ENCODE measurements at regions not wholly inside any gene's neighbourhood (a gene's known extent, or its start where the extent isn't known, plus 50 kb on each side); places are given as distances from the start of the nearest gene placed in this dataset.

DNA sequence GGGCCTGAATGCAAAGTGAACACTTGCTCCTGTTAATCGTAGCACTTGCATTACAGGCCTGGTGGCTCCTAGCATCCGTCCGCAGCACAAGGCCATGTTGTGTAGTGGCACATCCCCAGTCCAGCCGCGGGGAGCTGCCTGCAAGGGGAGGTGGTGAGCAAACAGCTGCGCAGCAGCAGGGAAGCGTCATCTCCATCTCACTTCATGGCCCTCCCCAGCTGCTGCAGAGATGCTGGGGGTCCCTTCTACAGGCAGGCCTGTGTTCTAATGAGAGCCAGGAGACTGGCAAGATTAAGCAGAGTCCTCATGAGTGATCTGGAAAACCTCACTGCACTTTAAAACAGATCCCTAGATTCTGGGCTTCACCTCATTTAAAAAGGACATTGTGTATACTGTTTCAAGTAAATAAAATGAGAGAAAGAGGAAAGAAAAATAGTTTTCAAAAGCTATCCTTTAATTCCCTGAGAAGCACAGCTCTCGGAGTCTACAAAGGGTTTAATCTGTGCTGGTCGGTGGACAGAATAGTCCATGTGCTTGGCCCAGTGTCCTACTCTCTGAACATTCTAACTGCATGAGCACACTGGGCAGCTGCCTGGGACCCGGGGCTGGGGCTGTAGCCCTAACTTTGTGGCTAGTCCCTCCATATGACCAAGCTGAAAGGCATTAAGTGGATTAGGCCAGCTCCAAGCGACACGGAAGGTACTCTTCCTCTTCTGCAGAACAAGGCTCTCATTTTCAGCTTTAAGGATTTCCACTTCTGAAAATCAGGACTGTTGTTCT is 125.8 kb downstream of the LY86 start:
- H3K27me3 ChIP-seq (replicated peaks; ENCODE audit: control insufficient read depth, insufficient read depth, low read length, poor library complexity, severe bottlenecking) = no peaks in the 10 kb centered on the region
- DNase-seq = no peak
- no peaks in the 10 kb centered on the region for H3K9me3 ChIP-seq (ENCODE audit: control insufficient read depth, low read length)
- no peak overlapping the region for H3K27ac ChIP-seq (ENCODE audit: insufficient read depth, low read length, poor library complexity, severe bottlenecking)
- H3K4me1 ChIP-seq (ENCODE audit: control insufficient read depth, insufficient read depth, low read length, poor library complexity, severe bottlenecking) = no peaks in the 10 kb centered on the region
- H3K36me3 ChIP-seq (ENCODE audit: control insufficient read depth, insufficient read depth, low read length) = no peaks in the 10 kb centered on the region
- no peak overlapping the region for H3K4me3 ChIP-seq (ENCODE audit: insufficient read depth, low read depth, low read length, poor library complexity, severe bottlenecking)

GRCh38 chr6:6714953-6715352 is 126.4 kb downstream of the LY86 start:
- H3K27me3 ChIP-seq (replicated peaks; ENCODE audit: control insufficient read depth, insufficient read depth, low read length, poor library complexity, severe bottlenecking) = no peaks in the 10 kb centered on the region
- H3K36me3 ChIP-seq (ENCODE audit: control insufficient read depth, insufficient read depth, low read length) = no peaks in the 10 kb centered on the region
- no peaks in the 10 kb centered on the region for H3K4me1 ChIP-seq (ENCODE audit: control insufficient read depth, insufficient read depth, low read length, poor library complexity, severe bottlenecking)
- no peaks in the 10 kb centered on the region for H3K9me3 ChIP-seq (ENCODE audit: control insufficient read depth, low read length)
- H3K4me3 ChIP-seq (ENCODE audit: insufficient read depth, low read depth, low read length, poor library complexity, severe bottlenecking) = no peak overlapping the region
- no peak for DNase-seq
- no peak overlapping the region for H3K27ac ChIP-seq (ENCODE audit: insufficient read depth, low read length, poor library complexity, severe bottlenecking)

DNA sequence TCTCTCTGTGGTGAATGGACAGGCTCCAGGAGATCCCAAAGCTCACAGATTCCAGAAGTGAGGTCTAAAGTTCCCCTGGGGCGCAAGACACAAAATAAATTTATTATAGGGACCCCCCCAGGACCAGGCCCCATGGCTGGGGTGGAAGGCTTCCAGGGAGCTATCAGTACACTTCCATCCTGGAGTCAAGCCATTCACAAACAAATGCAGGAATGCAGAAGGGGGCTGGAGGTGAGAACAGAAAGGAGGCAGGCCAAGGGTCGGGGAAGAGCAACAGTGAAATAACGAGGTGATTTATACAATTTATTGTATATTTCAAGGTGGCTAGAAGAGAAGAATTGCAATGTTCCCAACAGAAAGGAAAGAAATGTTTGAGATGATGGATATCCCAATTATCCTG is 126.9 kb downstream of the LY86 start:
- DNase-seq = no peak
- Histone ChIP-seq H3K4me1 (ENCODE audit: control insufficient read depth, insufficient read depth, low read length, poor library complexity, severe bottlenecking) (no peaks in the 10 kb centered on the region), H3K36me3 (ENCODE audit: control insufficient read depth, insufficient read depth, low read length) (no peaks in the 10 kb centered on the region), H3K27me3 (replicated peaks; ENCODE audit: control insufficient read depth, insufficient read depth, low read length, poor library complexity, severe bottlenecking) (no peaks in the 10 kb centered on the region), H3K9me3 (ENCODE audit: control insufficient read depth, low read length) (no peaks in the 10 kb centered on the region), H3K27ac (ENCODE audit: insufficient read depth, low read length, poor library complexity, severe bottlenecking) (no peak overlapping the region), H3K4me3 (ENCODE audit: insufficient read depth, low read depth, low read length, poor library complexity, severe bottlenecking) (no peak overlapping the region)

GRCh38 chr6:6716998-6717763 is 128.7 kb downstream of the LY86 start:
- Histone ChIP-seq H3K27ac (ENCODE audit: insufficient read depth, low read length, poor library complexity, severe bottlenecking) (no peak overlapping the region), H3K4me1 (ENCODE audit: control insufficient read depth, insufficient read depth, low read length, poor library complexity, severe bottlenecking) (no peaks in the 10 kb centered on the region), H3K27me3 (replicated peaks; ENCODE audit: control insufficient read depth, insufficient read depth, low read length, poor library complexity, severe bottlenecking) (no peaks in the 10 kb centered on the region), H3K36me3 (ENCODE audit: control insufficient read depth, insufficient read depth, low read length) (no peaks in the 10 kb centered on the region), H3K9me3 (ENCODE audit: control insufficient read depth, low read length) (no peaks in the 10 kb centered on the region), H3K4me3 (ENCODE audit: insufficient read depth, low read depth, low read length, poor library complexity, severe bottlenecking) (no peak overlapping the region)
- DNase-seq = no peak

DNA sequence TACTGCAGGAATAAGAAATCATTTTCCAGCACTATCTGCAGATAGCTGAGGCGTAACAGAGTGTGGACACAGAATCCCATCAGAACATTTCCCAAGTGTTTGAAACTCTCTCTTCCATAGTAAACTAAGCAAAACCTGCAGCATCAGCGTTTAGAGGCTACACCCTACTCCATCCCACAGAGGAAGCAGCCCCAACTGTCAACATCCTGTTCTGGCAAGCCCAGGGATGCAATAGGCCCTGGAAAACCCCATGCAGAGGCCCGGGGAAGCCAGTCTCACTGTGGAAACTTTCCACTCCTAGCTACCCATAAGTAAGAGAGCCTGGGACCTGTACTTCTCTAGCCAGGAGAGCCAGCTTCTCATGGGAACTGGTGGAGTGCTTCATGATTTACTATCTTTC is 129.4 kb downstream of the LY86 start:
- H3K36me3 ChIP-seq (ENCODE audit: control insufficient read depth, insufficient read depth, low read length) = no peaks in the 10 kb centered on the region
- no peak overlapping the region for H3K27ac ChIP-seq (ENCODE audit: insufficient read depth, low read length, poor library complexity, severe bottlenecking)
- H3K9me3 ChIP-seq (ENCODE audit: control insufficient read depth, low read length) = no peaks in the 10 kb centered on the region
- no peak for DNase-seq
- H3K27me3 ChIP-seq (replicated peaks; ENCODE audit: control insufficient read depth, insufficient read depth, low read length, poor library complexity, severe bottlenecking) = no peaks in the 10 kb centered on the region
- no peak overlapping the region for H3K4me3 ChIP-seq (ENCODE audit: insufficient read depth, low read depth, low read length, poor library complexity, severe bottlenecking)
- no peaks in the 10 kb centered on the region for H3K4me1 ChIP-seq (ENCODE audit: control insufficient read depth, insufficient read depth, low read length, poor library complexity, severe bottlenecking)

GRCh38 chr6:6721606-6722005 is 133.1 kb downstream of the LY86 start:
- Histone ChIP-seq H3K4me3 (ENCODE audit: insufficient read depth, low read depth, low read length, poor library complexity, severe bottlenecking) (no peak overlapping the region), H3K4me1 (ENCODE audit: control insufficient read depth, insufficient read depth, low read length, poor library complexity, severe bottlenecking) (no peaks in the 10 kb centered on the region), H3K9me3 (ENCODE audit: control insufficient read depth, low read length) (no peaks in the 10 kb centered on the region), H3K36me3 (ENCODE audit: control insufficient read depth, insufficient read depth, low read length) (no peaks in the 10 kb centered on the region), H3K27me3 (replicated peaks; ENCODE audit: control insufficient read depth, insufficient read depth, low read length, poor library complexity, severe bottlenecking) (no peaks in the 10 kb centered on the region), H3K27ac (ENCODE audit: insufficient read depth, low read length, poor library complexity, severe bottlenecking) (no peak overlapping the region)
- no peak for DNase-seq

DNA sequence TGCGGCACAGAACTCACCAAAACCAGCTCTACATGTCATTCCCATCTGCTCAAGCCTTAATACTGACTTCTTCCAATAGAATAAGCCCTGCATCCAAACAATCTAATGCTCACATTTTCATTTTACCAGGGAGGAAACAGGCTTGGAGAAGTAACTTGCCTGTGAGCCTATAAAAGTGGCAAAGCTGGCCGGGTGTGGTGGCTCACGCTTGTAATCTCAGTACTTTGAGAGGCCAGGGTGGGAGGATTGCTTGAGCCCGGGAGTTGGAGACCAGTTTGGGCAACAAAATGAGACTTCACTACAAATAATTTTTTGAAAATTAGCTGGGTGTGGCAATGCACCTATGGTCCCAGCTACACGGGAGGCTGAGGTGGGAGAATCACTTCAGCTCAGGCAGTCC is 133.7 kb downstream of the LY86 start:
- H3K27me3 ChIP-seq (replicated peaks; ENCODE audit: control insufficient read depth, insufficient read depth, low read length, poor library complexity, severe bottlenecking) = no peaks in the 10 kb centered on the region
- H3K27ac ChIP-seq (ENCODE audit: insufficient read depth, low read length, poor library complexity, severe bottlenecking) = no peak overlapping the region
- H3K4me1 ChIP-seq (ENCODE audit: control insufficient read depth, insufficient read depth, low read length, poor library complexity, severe bottlenecking) = no peaks in the 10 kb centered on the region
- no peak overlapping the region for H3K4me3 ChIP-seq (ENCODE audit: insufficient read depth, low read depth, low read length, poor library complexity, severe bottlenecking)
- no peak for DNase-seq
- no peaks in the 10 kb centered on the region for H3K36me3 ChIP-seq (ENCODE audit: control insufficient read depth, insufficient read depth, low read length)
- no peaks in the 10 kb centered on the region for H3K9me3 ChIP-seq (ENCODE audit: control insufficient read depth, low read length)

GRCh38 chr6:6723361-6723760 is 134.8 kb downstream of the LY86 start:
- H3K36me3 ChIP-seq (ENCODE audit: control insufficient read depth, insufficient read depth, low read length) = no peaks in the 10 kb centered on the region
- no peaks in the 10 kb centered on the region for H3K4me1 ChIP-seq (ENCODE audit: control insufficient read depth, insufficient read depth, low read length, poor library complexity, severe bottlenecking)
- H3K27me3 ChIP-seq (replicated peaks; ENCODE audit: control insufficient read depth, insufficient read depth, low read length, poor library complexity, severe bottlenecking) = no peaks in the 10 kb centered on the region
- no peaks in the 10 kb centered on the region for H3K9me3 ChIP-seq (ENCODE audit: control insufficient read depth, low read length)
- no peak for DNase-seq
- no peak overlapping the region for H3K4me3 ChIP-seq (ENCODE audit: insufficient read depth, low read depth, low read length, poor library complexity, severe bottlenecking)
- H3K27ac ChIP-seq (ENCODE audit: insufficient read depth, low read length, poor library complexity, severe bottlenecking) = no peak overlapping the region

- no peaks in the 10 kb centered on the region for H3K27me3 ChIP-seq (replicated peaks; ENCODE audit: control insufficient read depth, insufficient read depth, low read length, poor library complexity, severe bottlenecking)
- no peak overlapping the region for H3K4me3 ChIP-seq (ENCODE audit: insufficient read depth, low read depth, low read length, poor library complexity, severe bottlenecking)
- no peak for DNase-seq
- H3K27ac ChIP-seq (ENCODE audit: insufficient read depth, low read length, poor library complexity, severe bottlenecking) = no peak overlapping the region
- H3K4me1 ChIP-seq (ENCODE audit: control insufficient read depth, insufficient read depth, low read length, poor library complexity, severe bottlenecking) = no peaks in the 10 kb centered on the region
- H3K36me3 ChIP-seq (ENCODE audit: control insufficient read depth, insufficient read depth, low read length) = no peaks in the 10 kb centered on the region
- H3K9me3 ChIP-seq (ENCODE audit: control insufficient read depth, low read length) = no peaks in the 10 kb centered on the region
Observed at GRCh38 chr6:6723921-6724538, 135.5 kb downstream of the LY86 start.

All from effector memory CD4-positive, alpha-beta T cell (primary cell).